Osteocyte (in vitro differentiated cells): ENCODE measurements at regions not wholly inside any gene's neighbourhood (a gene's known extent, or its start where the extent isn't known, plus 50 kb on each side); places are given as distances from the start of the nearest gene placed in this dataset.

ENCODE experiments used
- DNase-seq: peaks from one replicate; pipeline ENCODE4 v3.0.0; 2021; ENCODE audit warnings: mixed read lengths; ENCODE audit not compliant: unreplicated experiment; ENCODE audit errors: extremely low spot score
- H3K27ac Mint-ChIP-seq: one replicate; pipeline ENCODE4 v1.8.0; 2021; ENCODE audit warnings: mild to moderate bottlenecking, mixed read lengths; ENCODE audit not compliant: unreplicated experiment
- H3K27me3 Mint-ChIP-seq: one replicate; pipeline ENCODE4 v1.8.0; 2021; ENCODE audit warnings: mixed read lengths; ENCODE audit not compliant: unreplicated experiment
- H3K36me3 Mint-ChIP-seq: one replicate; pipeline ENCODE4 v1.8.0; 2021; ENCODE audit warnings: mixed read lengths; ENCODE audit not compliant: unreplicated experiment
- H3K4me1 Mint-ChIP-seq: one replicate; pipeline ENCODE4 v1.8.0; 2021; ENCODE audit warnings: mixed read lengths; ENCODE audit not compliant: unreplicated experiment
- H3K4me3 Mint-ChIP-seq: one replicate; pipeline ENCODE4 v1.8.0; 2021; ENCODE audit warnings: mild to moderate bottlenecking, moderate library complexity, mixed read lengths; ENCODE audit not compliant: unreplicated experiment
- H3K9me3 Mint-ChIP-seq: one replicate; pipeline ENCODE4 v1.8.0; 2021; ENCODE audit warnings: mixed read lengths; ENCODE audit not compliant: unreplicated experiment
- TF ChIP-seq, protein P1 (sequence below): fragments of 200-600 bp; sonication (generic); IDR thresholded peaks from 2 replicates; pipeline ENCODE4 v1.5.0; 2021; ENCODE audit warnings: antibody characterized with exemption, mild to moderate bottlenecking, moderate library complexity

DNA sequence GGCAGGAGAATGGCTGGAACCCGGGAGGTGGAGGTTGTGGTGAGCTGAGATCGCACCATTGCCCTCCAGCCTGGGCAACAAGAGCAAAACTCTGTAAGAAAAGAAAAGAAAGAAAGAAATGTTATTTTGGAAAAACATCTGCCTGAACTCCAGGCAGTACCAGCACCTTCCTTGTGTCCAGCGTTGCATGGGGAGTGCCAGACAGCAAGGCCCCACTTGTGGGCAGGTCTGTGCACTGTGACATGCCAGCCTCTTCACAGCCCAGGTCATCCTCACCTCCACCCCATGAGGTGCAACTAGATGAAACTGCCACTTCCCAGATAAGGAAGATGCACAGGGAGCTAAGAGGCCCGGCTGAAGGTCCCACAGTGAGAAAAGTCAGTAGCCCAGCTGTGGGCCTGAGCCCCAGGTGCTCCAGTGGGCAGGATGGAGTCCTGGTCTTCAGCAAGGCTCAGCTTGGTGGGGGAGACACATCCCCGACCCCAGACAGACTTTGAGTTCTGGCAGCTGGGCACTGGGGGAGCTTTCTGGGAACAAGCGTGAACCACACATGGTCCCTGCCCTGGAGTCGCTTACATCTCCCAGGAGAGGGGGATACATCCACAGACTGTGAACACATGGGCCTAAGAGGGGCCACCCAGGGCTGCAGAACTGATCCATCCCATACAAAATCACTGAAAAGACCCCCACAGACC lies 146.9 kb upstream of the IER5L start:
- no peaks in the 10 kb centered on the region for H3K9me3 Mint-ChIP-seq
- TF ChIP-seq, protein P1, sequence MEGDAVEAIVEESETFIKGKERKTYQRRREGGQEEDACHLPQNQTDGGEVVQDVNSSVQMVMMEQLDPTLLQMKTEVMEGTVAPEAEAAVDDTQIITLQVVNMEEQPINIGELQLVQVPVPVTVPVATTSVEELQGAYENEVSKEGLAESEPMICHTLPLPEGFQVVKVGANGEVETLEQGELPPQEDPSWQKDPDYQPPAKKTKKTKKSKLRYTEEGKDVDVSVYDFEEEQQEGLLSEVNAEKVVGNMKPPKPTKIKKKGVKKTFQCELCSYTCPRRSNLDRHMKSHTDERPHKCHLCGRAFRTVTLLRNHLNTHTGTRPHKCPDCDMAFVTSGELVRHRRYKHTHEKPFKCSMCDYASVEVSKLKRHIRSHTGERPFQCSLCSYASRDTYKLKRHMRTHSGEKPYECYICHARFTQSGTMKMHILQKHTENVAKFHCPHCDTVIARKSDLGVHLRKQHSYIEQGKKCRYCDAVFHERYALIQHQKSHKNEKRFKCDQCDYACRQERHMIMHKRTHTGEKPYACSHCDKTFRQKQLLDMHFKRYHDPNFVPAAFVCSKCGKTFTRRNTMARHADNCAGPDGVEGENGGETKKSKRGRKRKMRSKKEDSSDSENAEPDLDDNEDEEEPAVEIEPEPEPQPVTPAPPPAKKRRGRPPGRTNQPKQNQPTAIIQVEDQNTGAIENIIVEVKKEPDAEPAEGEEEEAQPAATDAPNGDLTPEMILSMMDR, result no peak
- H3K4me1 Mint-ChIP-seq, result peaks cover 52% of the 10 kb centered on the region
- H3K27ac Mint-ChIP-seq, result no peak overlapping the region
- no peak overlapping the region for H3K4me3 Mint-ChIP-seq
- H3K36me3 Mint-ChIP-seq, result no peaks in the 10 kb centered on the region
- no peaks in the 10 kb centered on the region for H3K27me3 Mint-ChIP-seq
- no peak for DNase-seq

DNA sequence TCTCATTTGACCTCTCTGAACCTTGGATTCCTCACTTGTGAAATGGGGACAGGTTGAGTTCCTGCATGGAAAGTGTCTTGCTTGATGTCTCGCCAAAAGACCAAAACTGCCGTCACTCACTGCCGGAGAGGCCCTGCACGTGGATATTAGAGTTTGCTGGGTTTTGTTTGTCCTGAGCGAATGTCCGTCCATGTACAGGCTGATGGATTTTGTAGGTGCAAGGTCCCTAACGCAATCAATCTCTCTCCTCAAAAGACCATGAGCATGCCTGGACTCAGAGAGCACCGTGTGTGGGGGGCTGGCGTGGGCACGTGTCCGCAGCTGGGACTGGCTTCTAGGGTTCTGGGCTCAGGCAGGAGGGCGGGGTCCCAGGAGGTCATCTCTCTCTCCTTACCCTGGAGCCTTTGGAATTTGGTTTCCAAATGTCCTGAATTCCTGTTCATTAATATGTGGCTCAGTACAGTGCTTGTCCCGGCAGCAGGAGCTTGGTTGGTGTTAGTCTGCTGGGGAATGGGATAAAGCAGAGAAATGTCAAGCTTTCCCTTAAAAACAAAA lies 146.0 kb upstream of the IER5L start:
- H3K4me1 Mint-ChIP-seq, result peaks cover 56% of the 10 kb centered on the region
- H3K27ac Mint-ChIP-seq, result peak overlapping the region; percentile 32
- H3K36me3 Mint-ChIP-seq, result no peaks in the 10 kb centered on the region

DNA sequence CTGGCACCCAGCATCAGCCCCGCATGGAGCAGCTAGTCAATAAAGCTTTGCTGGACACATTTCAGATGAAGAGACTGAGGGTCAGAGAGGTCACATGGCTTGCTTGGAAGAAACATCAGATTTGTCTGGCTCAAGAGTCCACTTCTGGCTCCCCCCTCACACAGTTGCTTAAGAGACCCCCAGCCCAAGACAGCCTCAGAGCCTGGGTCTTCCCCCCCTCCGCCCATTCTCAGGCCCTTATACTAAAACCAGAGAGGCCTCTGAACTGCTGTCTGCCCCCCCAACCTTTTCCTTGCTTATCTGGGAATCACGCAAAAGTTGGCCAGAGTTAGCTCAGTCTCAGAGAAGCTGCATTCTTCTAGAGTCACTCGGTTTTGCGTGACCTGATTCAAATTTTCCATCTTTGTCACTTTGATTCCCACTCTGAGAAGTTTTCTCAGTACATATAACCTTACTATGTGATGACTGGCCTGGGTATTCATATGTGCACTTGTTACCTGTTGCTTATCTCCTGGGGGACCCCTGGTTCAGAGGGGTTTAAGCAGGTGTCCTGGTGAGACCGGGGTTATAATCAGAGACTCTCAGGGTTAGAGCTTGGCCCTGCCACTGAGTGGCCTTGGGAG lies 145.4 kb upstream of the IER5L start:
- H3K36me3 Mint-ChIP-seq, result no peaks in the 10 kb centered on the region
- TF ChIP-seq, protein P1, result no peak
- H3K9me3 Mint-ChIP-seq, result no peaks in the 10 kb centered on the region
- peak overlapping the region; percentile 32 for H3K27ac Mint-ChIP-seq
- DNase-seq, result no peak
- no peak overlapping the region for H3K4me3 Mint-ChIP-seq
- H3K4me1 Mint-ChIP-seq, result peaks cover 56% of the 10 kb centered on the region
- no peaks in the 10 kb centered on the region for H3K27me3 Mint-ChIP-seq

More for the DNA sequence above, 146.0 kb upstream of the IER5L start:
- Mint-ChIP-seq H3K9me3 (no peaks in the 10 kb centered on the region), H3K4me3 (no peak overlapping the region), H3K27me3 (no peaks in the 10 kb centered on the region)
- TF ChIP-seq, protein P1, result no peak
- no peak for DNase-seq

DNA sequence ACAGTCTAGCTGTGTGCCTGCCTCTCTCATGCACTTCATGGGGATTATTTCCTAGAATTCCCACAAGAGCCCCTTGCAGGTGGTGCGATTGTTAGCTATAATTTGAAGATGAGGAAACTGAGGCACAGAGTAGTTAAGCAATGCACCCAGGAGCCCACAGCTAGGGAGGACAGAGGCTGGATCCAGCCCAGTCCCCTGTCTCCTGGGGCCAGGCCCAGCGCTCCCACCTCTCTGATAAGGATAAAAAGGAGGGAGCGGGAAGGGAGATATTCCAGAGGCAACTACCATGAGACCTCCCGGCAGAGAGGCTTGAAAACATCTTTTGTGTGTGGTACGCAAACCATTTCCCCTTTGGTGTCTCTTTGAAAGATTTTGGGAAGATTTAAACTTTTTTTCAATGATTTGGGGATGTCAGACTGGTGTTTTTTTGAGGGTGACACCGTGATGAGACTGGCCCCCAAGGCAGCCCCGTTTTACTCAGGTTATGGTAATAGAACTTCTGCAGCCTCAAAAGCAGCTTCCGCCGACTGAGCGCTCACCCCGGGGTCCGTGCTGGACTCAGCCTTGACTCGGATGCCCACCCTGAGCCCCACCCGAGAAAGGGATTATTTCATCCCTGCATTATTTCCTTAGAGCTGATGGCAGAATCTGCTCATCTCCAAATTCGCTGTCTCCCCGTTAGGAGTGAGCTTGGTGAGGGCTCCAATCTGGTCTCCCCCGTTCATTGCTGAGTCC lies 144.7 kb upstream of the IER5L start:
- no peak for DNase-seq
- H3K27me3 Mint-ChIP-seq, result no peaks in the 10 kb centered on the region
- H3K36me3 Mint-ChIP-seq, result no peaks in the 10 kb centered on the region
- TF ChIP-seq, protein P1, result no peak
- no peak overlapping the region for H3K4me3 Mint-ChIP-seq
- H3K9me3 Mint-ChIP-seq, result no peaks in the 10 kb centered on the region
- peak overlapping the region; percentile 18 for H3K27ac Mint-ChIP-seq
- peaks cover 56% of the 10 kb centered on the region for H3K4me1 Mint-ChIP-seq
